ENCODE measurements at regions not wholly inside any gene's neighbourhood (a gene's known extent, or its start where the extent isn't known, plus 50 kb on each side); places are given as distances from the start of the nearest gene placed in this dataset.
"Not testable (repeated sequence)": the region's sequence is repeated elsewhere in the genome, so short reads cannot be mapped to it uniquely, and the experiment has no call there.

DNA sequence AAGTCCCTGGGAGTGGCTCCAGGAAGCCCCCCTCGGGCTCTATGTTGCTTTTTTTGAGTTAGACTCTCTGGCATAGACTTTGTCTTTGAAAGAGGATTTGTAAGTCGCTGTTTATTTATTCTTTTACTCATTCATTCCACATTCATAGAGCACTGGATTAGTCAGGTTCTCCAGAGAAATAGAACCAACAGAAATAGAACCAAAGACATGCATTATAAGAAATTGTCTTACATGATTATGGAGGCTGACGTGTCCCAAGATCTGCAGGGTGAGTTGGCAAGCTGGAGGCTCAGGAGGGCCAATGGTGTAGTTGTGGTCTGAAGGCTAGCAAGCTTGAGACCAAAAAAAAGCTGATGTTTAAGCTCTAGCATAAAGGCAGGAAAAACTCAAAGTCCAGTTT lies 98.3 kb upstream of the CHD6 start:
- no peak for DNase-seq

DNA sequence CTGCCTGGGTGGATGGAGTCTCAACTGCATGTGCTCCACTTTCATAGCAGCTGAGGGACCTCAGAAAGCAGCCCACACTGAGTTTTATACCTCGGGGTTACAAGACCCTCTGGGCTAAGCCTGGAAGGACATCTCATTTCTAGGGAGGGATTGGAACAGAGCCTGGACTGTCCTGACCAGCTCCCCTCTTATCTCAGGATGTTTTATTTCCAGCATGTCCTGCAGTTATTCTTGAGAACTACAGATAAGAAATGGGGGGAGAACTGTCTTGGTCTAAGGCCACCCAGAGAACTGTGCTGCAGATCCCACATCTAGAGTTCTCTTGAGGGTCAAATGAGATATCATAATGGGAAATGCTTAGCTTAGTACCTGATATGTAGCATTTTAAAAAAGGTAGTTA lies 97.3 kb upstream of the CHD6 start:
- DNase-seq = no peak

DNA sequence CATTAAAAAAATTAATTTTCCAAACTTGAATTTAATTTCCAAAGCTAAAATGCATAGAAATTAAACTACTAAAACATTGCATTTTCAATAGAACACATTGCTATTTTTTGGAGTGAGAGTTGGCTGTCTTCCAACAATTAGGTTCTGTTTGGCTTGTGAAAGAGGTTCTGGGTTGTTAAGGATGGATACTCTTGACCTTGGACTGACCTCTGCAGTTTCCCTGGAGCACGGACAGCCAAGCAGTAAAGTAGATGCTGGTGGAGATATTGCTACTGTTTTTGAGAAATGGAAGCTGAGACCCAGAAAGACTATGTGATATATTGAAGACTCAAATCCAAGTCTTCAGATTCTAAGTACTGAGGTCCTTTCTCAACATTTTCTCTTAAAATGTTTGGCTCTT lies 95.9 kb upstream of the CHD6 start:
- DNase-seq = no peak

DNA sequence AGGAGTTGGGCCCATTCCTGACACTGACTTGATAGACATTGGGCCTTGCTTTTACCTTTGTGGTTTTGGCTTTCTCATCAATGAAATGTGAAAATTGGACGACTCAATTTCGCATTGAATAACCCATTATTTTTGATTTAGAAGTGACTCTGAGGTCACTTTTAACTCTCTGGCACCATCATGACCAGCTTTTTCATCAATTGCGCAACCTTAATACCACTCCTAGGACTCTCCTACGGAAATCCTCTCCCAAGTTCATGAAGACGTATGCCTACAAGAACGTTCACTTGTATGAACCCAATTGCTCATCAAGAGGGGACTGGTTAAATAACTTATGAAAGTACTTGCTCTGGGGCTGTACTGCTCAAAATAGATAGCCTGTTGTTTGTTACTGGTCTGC lies 86.7 kb upstream of the CHD6 start:
- no peak for DNase-seq

DNA sequence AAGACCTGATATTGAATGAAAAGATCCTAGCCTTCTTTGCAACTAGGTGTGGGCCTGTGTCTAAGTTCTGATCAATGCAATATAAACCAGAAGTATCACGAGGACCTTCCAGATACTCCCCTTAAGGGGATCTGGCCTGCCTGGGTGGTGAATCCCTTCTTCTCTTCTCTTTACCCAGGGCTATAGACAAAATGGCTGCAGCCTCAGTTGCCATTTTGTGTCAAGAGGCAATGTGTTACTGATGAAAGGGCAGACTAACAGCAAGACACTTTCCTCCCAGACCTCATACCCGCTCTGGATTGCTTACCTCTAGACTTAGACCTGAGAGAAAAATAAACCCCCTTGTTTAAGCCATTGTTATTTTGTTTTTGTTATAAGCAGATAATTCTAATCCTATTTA lies 84.5 kb upstream of the CHD6 start:
- no peak for DNase-seq

DNA sequence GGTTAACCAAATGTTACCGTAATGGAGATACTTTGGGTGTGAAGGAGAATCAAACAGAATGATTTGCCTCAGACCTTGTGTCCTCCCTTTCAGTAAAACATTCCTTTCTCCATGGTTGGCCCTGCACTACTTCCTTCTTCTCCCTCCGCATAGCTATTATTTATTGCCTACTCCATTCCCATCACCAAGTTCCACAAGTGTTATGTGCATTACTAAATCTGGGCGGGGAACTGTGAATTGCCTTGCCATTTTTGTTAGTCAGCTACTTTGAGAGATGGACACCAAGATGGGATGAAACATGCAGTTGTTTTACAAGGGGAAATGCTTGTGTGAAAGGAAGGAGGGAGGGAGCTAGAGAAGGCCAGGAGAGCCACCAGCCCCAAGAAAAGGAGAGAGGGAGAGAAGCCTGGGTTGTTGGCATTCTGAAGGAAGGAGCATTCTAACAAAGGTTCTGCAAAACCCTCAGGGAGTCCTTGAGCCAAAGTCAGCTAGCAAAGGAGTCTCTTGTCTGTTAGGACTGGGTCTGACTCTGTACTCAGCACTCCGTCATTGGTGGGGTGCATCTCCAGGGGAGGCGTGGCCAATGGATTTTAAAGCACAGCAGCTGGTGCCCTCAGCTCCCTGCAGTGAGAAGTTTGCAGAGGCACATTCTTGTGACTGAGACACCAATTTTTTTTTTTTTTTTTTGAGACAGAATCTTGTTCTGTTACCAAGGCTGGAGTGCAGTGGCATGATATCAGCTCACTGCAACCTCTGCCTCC lies 83.6 kb upstream of the CHD6 start:
- no peak for DNase-seq

DNA sequence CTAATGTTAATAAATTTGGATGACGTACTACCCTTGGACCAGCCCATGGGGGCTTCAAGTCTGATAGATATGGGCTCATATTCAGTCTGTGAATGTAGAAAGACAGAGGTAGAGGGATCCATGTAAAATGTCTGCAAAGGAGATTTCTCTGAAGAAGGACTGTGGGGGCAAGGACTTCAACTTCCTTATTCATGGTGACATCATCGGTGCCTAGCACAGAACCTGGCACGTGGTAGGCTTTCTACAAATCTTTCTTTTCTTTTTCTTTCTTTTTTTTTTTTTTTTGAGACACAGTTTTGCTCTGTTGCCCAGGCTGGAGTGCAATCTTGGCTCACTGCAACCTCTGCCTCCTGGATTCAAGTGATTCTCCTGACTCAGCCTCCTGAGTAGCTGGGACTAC lies 81.5 kb upstream of the CHD6 start:
- DNase-seq = not testable (repeated sequence)

DNA sequence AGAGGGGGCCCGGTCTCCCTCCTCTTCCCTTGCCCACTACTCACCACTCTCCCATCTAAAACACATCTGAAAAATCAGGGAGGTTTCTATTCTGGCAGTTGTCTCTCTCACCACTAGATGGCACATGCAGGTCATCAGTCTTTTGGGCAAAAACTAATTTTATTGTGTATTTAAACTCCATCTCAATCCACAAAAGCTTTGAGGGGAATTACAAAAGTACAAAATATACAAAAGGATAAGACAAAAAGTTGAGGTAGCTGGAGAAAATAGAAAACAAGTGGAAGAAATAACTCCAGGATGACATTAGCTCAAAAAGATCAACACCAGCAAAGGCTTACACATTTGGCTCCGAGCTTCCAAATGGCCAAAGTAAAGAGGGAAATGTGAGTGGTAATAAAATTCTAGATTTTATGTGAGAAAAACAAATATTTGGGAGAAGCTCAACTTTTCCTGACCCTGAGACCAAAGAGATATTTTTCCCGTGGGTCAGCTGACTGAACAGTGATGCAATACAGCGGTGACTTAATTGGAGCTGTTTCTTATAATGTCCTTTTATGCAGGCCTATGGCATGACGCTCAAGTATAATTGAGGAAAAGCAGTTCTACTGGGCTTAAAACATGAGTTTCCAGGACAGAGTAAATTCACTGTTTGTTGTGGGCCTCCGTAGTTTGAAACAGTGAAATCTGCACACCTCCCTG lies 79.8 kb upstream of the CHD6 start:
- DNase-seq = no peak

DNA sequence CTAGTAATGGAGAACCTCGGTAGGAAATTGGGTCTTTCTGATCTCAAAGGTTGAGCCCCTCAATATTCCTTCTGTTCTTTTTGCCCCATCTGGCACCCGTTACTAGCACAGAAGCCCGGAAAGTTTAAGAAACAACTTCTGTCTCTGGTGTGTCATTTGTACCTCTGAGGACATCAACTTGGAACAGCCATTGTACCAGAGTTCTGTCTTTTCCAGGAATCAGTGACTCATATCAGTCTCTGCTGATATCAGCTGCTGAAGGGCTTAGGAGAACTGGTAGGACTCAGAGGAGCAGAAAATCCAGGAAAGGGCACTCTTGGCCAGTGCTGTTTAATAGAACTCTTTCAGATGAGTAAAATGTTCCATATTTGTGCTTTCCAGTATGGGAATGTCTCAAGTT lies 78.3 kb upstream of the CHD6 start:
- DNase-seq = no peak

DNA sequence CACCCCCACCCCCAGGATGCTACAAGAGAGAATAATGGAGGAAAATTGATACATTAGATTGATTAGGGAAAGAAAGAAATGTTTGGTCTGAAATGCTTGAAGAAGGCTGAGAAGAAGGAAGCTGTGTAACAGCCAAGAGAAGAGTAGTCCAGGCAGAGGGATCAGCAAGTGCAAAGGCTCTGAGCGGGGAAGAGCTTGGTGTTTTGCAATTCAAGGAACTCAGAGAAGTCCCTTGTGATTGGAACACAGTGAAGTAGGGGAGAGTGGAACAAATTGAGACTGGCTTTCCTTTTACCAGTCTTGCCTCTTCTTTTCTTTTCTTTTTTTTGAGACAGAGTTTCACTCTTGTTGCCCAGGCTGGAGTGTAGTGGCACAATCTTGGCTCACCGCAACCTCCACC lies 76.6 kb upstream of the CHD6 start:
- DNase-seq = no peak

DNA sequence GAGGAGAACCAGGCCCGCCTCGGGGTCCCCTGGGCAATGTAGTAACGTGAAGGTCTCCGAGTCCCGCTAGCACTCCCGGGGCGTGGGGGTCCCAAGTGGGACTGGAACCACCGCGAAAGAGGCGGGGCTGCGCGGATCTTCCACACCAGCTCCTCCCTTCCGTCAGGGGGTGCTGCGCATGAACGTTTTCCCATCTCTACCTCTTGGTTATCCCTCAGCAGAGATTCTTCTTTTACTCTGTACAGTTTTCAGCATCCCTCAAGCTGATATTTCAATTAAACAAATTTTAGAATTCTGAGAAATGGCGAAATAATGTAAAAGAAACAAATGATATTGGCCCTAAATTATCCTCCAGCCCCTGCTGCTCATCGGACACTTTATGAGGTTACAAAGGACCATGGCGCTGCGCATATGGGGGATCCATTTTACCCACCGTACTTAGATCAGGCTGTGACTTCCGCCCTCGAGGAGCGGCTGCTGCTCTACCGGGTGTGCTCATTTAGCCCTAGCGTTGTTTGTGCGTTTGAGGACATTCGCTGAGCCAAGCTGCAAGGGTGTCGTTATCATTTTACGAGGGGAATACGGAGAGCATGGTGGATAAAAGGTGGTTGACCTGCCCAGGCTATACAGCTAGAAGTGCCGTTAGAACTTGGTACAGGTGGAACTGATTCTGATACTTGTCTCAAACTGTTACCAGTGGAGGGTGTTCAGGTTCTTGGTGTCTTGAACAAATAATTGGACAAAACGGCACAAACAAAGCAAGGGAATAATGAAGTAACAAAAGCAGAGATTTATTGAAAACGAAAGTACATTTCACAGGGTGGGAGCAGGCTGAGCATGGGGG lies 75.2 kb upstream of the CHD6 start:
- peak; percentile 89 for DNase-seq

DNA sequence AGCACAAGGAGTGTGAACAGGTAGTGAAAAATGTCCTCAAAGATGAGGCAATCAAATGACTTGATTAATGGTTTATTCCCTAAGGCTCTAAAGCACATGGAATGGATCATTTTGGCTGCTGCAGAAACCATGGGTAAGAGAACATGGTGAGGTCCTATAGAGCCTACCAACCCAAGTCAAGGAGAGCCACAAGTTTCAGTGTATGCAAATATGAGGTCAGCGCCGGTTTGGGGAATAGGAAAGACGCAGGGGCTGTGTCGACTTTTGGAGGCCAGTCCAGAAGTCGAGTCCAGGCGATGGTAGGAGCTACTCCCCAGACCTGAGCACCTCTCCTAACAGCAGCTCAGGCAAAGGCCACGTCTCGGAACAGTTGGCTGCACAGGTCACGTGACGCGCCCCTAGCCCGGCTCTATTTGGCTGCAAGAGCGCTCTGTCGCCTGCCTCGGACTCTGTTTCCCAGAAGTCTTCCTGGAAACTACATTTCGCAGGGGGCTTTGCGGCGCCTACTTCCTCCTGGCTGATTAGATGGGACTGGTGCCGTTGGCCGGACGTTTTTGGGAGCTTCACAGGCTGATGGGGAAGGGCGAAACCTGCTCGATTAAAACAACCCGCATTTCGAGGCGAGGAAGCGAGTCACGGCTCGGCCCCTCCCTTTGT lies 74.4 kb upstream of the CHD6 start:
- DNase-seq = peak; percentile 85

DNA sequence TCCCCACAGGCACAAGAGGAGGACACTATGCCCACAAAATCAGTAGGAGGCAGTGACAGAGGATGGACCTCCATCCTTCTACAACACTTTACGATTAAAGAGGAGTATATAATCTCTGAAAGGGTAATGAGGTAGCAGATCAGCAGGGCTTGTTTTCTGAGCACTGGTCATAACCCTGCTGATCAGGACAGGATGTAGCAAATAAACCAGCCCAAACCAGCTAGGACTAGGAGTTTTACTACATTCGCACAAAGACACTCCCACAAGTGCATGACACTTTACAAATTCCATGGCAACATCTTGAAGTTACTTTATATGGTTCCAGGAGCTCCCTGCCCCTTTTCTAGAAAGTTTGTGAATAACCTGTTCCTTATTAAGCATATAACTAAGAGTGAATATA lies 73.3 kb upstream of the CHD6 start:
- no peak for DNase-seq

DNA sequence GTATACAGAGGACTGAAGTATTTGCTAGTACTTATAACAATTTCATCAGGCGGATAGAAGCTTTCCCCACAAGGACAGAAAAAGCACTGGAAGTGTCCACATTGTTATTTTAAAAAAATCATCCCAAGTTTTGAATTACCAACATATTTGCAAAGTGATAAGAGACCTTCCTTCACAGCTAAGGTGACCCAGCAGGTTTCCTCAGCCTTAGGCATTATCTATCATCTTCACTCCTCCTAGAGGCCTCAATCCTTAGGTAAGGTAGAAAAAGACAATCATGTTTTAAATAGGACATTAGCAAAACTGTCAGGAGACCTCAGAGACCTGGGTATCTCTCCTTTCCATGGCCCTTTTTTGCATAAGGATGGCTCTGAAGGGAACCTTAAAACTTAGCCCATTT lies 72.5 kb upstream of the CHD6 start:
- no peak for DNase-seq

DNA sequence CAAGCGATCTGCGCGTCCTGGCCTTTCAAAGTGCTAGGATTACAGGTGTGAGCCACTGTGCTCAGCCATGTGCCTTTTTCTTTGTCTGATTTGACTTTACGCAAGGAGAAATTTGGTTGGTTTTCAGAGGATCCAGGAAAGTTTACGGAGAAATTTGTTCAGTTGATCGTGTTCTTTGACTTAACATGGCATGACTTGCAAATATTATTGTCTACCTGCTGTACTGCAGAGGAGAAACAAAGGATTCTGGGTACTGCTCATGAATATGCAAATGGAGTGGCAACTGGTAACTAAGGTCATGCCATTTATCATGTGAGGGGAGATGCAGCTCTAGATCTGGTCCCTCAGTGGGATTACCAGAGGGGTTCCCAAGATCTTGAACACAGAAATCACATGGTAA lies 68.8 kb upstream of the CHD6 start:
- no peak for DNase-seq

DNA sequence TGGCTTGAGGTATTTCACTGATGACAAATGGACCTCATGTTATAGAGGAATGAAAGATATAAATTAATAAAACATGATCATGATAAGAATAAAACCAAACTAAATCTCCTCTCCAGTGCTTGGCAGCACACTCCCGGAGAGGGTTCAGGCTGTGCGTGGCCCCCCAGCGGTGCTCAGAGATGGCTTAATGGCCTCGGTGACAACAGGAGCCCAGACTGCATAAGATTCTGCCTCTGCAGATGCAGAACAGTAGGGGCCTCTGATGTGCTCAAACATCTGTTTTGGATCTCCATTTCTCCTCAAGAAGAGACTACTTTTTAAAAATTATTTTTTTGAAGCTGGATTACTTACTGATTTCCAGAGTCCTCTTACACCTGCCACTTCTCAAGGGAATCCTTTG lies 67.0 kb upstream of the CHD6 start:
- DNase-seq = not testable (repeated sequence)

DNA sequence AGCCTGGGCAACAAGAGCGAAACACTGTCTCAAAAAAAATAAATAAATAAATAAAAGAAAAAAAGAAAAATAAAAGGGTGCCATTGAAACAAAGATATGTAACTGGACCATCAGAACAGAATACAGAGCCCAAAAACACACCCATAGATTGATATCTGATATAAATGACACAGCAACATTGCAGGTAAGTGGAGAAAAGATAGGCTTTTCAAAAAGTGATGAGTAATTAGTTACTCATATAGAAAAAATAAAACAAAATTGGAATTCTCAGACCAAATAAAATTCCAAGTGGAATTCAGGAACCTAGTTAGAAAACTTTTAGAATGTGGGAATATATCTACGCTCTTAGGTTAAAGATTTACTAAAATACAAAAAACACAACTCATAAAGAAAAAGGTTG lies 60.6 kb upstream of the CHD6 start:
- no peak for DNase-seq

DNA sequence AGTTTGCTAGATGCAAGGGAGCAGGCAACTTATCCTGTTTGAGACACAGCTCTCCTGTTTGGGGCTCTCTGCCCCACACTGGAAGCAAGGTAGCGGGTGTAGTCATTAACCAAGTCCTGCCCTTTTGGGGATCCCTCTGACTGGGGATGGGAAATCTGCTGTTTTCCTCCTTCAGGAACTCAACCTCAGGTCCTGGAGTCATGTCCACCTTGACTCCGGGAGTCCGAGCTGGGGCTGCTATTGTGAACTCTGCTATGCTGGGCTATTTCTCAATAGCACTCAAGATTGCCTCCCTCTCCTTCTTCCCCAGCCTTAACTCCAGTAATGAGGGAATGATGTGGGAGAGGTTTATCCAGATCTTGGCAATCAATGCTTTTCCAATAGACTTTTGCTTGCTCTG lies 54.1 kb upstream of the CHD6 start:
- DNase-seq = no peak

DNA sequence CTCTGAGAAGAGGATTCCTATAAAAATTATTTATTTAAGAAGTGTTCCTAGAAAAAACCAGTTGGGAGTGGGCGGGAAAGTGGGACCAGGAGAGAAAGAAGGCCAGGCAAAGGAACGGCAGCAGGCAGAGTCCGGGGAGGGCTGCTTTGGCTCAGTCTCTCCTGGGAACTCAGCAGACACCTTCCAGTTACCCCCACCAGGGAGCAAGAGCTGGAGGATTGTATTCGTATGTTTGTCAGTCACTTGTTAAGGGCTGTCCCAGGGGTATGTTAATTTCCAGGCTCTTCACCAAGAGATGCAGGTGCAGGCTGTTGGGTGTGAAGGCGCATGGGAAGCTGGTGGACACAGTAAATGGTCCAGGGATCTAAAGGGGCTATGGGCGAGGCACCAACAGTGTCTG lies 53.0 kb upstream of the CHD6 start:
- DNase-seq = no peak

DNA sequence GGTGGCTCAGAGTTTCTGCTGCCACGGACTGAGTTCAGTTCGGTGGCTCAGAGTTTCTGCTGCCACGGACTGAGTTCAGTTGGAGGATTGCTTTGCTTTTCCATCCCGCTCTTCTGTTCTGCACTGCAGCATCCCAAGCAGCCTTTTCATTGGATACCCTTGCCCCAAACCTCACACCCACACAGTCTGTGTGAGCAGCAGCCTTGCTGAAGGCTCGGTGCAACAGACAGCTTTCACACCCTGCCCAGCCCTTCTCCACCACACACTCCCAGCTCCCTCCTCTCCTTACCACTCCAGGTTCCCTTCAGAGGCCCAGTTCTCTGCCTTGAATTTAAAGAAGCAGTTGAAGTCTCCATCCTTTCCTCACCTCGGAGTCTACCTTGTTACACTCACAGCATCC lies 52.5 kb upstream of the CHD6 start:
- no peak for DNase-seq

DNA sequence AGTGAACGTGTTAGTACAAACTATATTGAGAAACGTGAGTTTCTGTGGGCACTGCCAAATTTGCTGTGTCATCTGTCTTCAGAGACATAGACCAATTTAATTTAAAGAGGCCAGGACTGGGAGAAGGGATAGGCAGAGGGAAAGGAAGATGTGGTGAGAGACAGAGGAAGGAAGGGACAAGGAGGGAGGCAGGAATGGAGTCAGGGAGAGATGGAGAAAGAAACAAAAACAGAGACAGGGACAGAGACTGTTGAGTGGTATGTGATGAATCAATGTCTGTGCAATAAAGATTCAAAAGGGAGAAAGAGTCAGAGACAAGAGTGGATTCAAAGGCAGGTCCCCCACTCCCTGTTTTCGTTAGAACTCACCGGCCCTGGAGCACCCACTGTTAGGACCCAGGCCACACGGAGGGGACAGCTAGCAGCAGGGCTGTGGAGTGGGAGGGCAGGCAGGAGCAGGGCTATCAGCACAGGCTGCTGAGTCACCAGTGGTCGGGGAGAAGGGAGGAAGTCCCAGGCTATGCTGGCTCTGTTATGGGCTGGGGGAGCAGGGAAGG lies 51.6 kb upstream of the CHD6 start:
- no peak for DNase-seq

DNA sequence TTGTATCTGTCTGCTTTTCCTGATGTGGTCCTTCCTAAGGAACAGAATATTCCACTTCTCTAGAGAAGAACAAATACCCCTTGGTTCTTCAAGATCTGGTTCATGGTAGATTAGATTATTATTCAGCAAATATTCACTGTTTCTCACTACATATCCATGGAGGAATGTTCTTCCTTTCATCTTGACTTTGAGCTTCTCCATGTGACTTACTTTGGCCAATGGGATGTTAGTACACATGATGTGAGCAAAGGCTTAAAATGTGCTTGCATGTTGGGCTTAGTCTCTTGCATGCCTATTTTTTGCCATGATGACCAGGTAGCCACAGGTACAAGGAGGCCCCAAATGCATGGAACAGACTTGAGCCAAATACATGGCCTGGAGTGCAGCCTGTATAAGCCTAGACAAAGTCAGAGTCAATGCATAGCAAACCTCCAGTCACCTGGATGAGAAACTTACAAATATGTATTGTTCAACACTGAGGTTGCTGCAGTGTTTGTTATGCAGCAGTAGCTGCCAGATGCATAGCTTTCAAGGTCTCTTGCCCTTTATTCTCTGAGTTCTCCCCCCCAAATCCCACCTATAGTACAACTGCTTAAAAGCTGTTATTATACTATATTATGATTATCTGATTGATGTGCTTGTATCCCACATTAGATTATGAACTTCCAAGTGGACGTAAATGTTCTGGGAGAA lies 50.0 kb upstream of the CHD6 start:
- DNase-seq = no peak

Measured in hindlimb muscle (tissue), 1 donor.